ENCODE measurements at regions not wholly inside any gene's neighbourhood (a gene's known extent, or its start where the extent isn't known, plus 50 kb on each side); places are given as distances from the start of the nearest gene placed in this dataset.

- CTCF ChIA-PET = no interaction called here
- Histone ChIP-seq H3K9ac (no peak overlapping the region), H3K9me2 (no peaks in the 10 kb centered on the region), H3K9me3 (no peaks in the 10 kb centered on the region), H3K79me2 (ENCODE audit: insufficient read depth) (no peaks in the 10 kb centered on the region), H3K4me2 (no peak overlapping the region), H3K27ac (ENCODE audit: low read depth in 2 of 2, low read length in 1 of 2) (no peak overlapping the region), H3F3A (replicated peaks; ENCODE audit: insufficient read depth) (no peaks in the 10 kb centered on the region), H3K4me1 (ENCODE audit: control insufficient read depth in 1 of 2, insufficient read depth in 2 of 2, low read depth in 1 of 2, low read length in 1 of 2) (no peaks in the 10 kb centered on the region), H3K27me3 (ENCODE audit: insufficient read depth) (no peaks in the 10 kb centered on the region; the same call in 1 of the 2 replicates), H3K36me3 (replicated peaks in 1 of 2; ENCODE audit: control insufficient read depth in 1 of 2, insufficient read depth in 2 of 2, low read length in 1 of 2) (no peaks in the 10 kb centered on the region), H4K20me1 (ENCODE audit: insufficient read depth) (no peaks in the 10 kb centered on the region), H2AFZ (ENCODE audit: low read depth) (no peak overlapping the region), H3K4me3 (ENCODE audit: low read depth in 2 of 2, low read length in 1 of 2) (no peak overlapping the region)
- WGBS (ENCODE audit: low lambda C conversion rate) = 13% methylated on average over 14 of the region's 14 CpGs
- no peak for DNase-seq
- TF ChIP-seq YY1 (IDR thresholded peaks at IDR 0.05; ENCODE audit: low read depth) (no peak), GABPA (IDR thresholded peaks at IDR 0.05; ENCODE audit: low read depth) (no peak), PBX3 (IDR thresholded peaks at IDR 0.05) (no peak), ELF1 (IDR thresholded peaks at IDR 0.05) (no peak), TAF1 (IDR thresholded peaks at IDR 0.05; ENCODE audit: borderline replicate concordance, low read depth, low read length) (no peak), CHD2 (IDR thresholded peaks at IDR 0.05; ENCODE audit: low read length, partially characterized antibody) (no peak), ZBTB33 (IDR thresholded peaks at IDR 0.05; ENCODE audit: borderline replicate concordance, low read depth) (no peak)
- POLR2A ChIA-PET = no interaction called here
Observed at GRCh38 chr6:148682252-148682651, 64.6 kb upstream of the UST start.

DNA sequence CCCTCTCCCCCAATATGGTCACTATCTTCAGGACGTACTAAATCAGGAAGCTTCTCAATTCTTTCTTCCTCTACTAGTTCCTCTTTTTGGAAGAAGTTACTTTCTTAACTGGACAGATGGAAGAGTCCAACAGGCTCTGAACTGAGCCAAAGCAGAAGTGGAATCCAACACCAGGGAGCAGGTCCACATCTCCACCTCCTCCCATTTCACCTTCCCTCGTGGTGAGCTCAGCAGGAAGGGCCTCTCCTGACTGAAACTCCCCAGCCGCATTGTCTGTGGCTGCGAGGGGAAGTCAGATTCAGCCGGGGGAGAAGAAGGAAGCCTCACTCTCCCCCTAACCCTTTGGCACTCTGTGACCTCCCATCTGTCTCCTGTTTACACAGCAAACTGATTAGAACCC, 63.8 kb upstream of the UST start:
- no peaks in the 10 kb centered on the region for H3F3A ChIP-seq (replicated peaks; ENCODE audit: insufficient read depth)
- POLR2A ChIA-PET = no interaction called here
- TF ChIP-seq GATA2 (CRISPR knock-in tag; IDR thresholded peaks at IDR 0.05) = no peak
- TF ChIP-seq RXRA (IDR thresholded peaks at IDR 0.05; ENCODE audit: borderline replicate concordance, low read depth) = no peak
- TF ChIP-seq NRF1 (IDR thresholded peaks at IDR 0.05; ENCODE audit: low read depth, low read length) = no peak
- TF ChIP-seq RFX5 (IDR thresholded peaks at IDR 0.05; ENCODE audit: low read length) = no peak
- TF ChIP-seq MAX (IDR thresholded peaks at IDR 0.05; ENCODE audit: low read depth) = no peak
- no peak for TF ChIP-seq TCF12 (IDR thresholded peaks at IDR 0.05)
- TF ChIP-seq NFIC (IDR thresholded peaks at IDR 0.05; ENCODE audit: borderline replicate concordance) = no peak
- TF ChIP-seq SIN3A (IDR thresholded peaks at IDR 0.05; ENCODE audit: borderline replicate concordance, low read depth, low read length) = no peak
- TF ChIP-seq EZH2phosphoT487 (IDR thresholded peaks at IDR 0.05; ENCODE audit: borderline replicate concordance, low read depth) = no peak
- no peaks in the 10 kb centered on the region; the same call in 1 of the 2 replicates for H3K27me3 ChIP-seq (ENCODE audit: insufficient read depth)
- no peaks in the 10 kb centered on the region for H3K36me3 ChIP-seq (replicated peaks in 1 of 2; ENCODE audit: control insufficient read depth in 1 of 2, insufficient read depth in 2 of 2, low read length in 1 of 2)
- H3K9ac ChIP-seq = no peak overlapping the region
- H3K4me3 ChIP-seq (ENCODE audit: low read depth in 2 of 2, low read length in 1 of 2) = no peak overlapping the region
- no peak overlapping the region for H2AFZ ChIP-seq (ENCODE audit: low read depth)
- no peaks in the 10 kb centered on the region for H4K20me1 ChIP-seq (ENCODE audit: insufficient read depth)
- WGBS (ENCODE audit: low lambda C conversion rate) = 0% methylated on average over 4 of the region's 5 CpGs
- no peaks in the 10 kb centered on the region for H3K9me3 ChIP-seq
- no peaks in the 10 kb centered on the region for H3K4me1 ChIP-seq (ENCODE audit: control insufficient read depth in 1 of 2, insufficient read depth in 2 of 2, low read depth in 1 of 2, low read length in 1 of 2)
- H3K4me2 ChIP-seq = no peak overlapping the region
- CTCF ChIA-PET = no interaction called here
- no peaks in the 10 kb centered on the region for H3K9me2 ChIP-seq
- no peak for DNase-seq
- no peaks in the 10 kb centered on the region for H3K79me2 ChIP-seq (ENCODE audit: insufficient read depth)
- H3K27ac ChIP-seq (ENCODE audit: low read depth in 2 of 2, low read length in 1 of 2) = no peak overlapping the region
